HepG2 (cell line): ENCODE measurements at regions not wholly inside any gene's neighbourhood (a gene's known extent, or its start where the extent isn't known, plus 50 kb on each side); places are given as distances from the start of the nearest gene placed in this dataset.

ENCODE experiments used
- ATAC-seq: fragments of 200-7000 bp; cut with Tn5 transposase; 3 replicates; pipeline ENCODE4 v1.9.1; 2020; ENCODE audit warnings: mild to moderate bottlenecking, moderate library complexity
- BruUV-seq: library from RNA; stranded (reverse); fragments of 400-500 nt; replicated peaks from 2 replicates; lab custom pipeline; 2021; lab: Mats Ljungman, UMichigan
- CTCF ChIA-PET: fragments of 300-600 bp; formaldehyde crosslinking; extraction: SDS; loops from one replicate; lab custom pipeline; 2021; ENCODE audit warnings: low total read pairs, inconsistent platforms, low intra/inter-chr PET ratio; lab: Yijun Ruan, JAX
- POLR2A ChIA-PET: fragments of 350-600 bp; sonication (Branson Sonifier 250); formaldehyde crosslinking; loops from one replicate; lab custom pipeline; 2020; ENCODE audit warnings: antibody characterized with exemption, inconsistent platforms; lab: Yijun Ruan, JAX
- DNase-seq: peaks from one replicate; pipeline ENCODE4 v3.0.0-alpha.2; 2015; ENCODE audit warnings: low spot score
- FAIRE-seq: peaks from 3 replicates; lab custom pipeline; 2011; peaks lifted over from hg19 to GRCh38; lab: Jason Lieb, UNC
- H2AFZ ChIP-seq: one replicate; pipeline ENCODE4 v1.6.1; 2011; ENCODE audit warnings: low read length, inconsistent platforms
- H3K27ac ChIP-seq: fragments of 300-600 bp; 3 replicates; pipeline ENCODE4 v1.8.0; 2011; ENCODE audit warnings: mixed run types, mild to moderate bottlenecking, mixed read lengths, low read length, inconsistent platforms; ENCODE audit not compliant: insufficient read depth; ENCODE audit errors: extremely low read length
- H3K27me3 ChIP-seq, 2 experiments: fragments of 200-600 bp in 1 of 2; 2 replicates in 1 of 2; 3 replicates in 1 of 2; pipeline versions ENCODE4 v1.6.0 to v1.8.0; 2011; ENCODE audit warnings: low read length in 2 of 2, mild to moderate bottlenecking in 2 of 2, moderate library complexity in 2 of 2, inconsistent platforms in 1 of 2; ENCODE audit not compliant: insufficient read depth in 2 of 2, control insufficient read depth in 1 of 2
- H3K36me3 ChIP-seq, 2 experiments: fragments of 200-600 bp in 1 of 2; replicated peaks in 1 of 2; 2 replicates in 1 of 2; 3 replicates in 1 of 2; pipeline versions ENCODE4 v1.5.1 to v1.8.0; 2011; ENCODE audit warnings: low read length in 2 of 2, inconsistent platforms in 1 of 2; ENCODE audit not compliant: insufficient read depth in 2 of 2, control insufficient read depth in 1 of 2
- H3K4me1 ChIP-seq: 2 replicates; pipeline ENCODE4 v1.5.1; 2012; ENCODE audit warnings: low read length, inconsistent platforms; ENCODE audit not compliant: insufficient read depth
- H3K4me2 ChIP-seq: 2 replicates; pipeline ENCODE4 v1.6.0; 2011; ENCODE audit warnings: low read depth, low read length, inconsistent platforms
- H3K4me3 ChIP-seq, 3 experiments: fragments of 200-600 bp in 1 of 3; sonication (generic), shearing (Covaris generic) in 1 of 3; replicated peaks in 1 of 3; 2 replicates each; pipeline ENCODE4 v1.5.1; 2011 to 2016; ENCODE audit warnings: low read length in 3 of 3, inconsistent platforms in 2 of 3, low read depth in 2 of 3, mild to moderate bottlenecking in 2 of 3, control low read depth in 1 of 3, mixed read lengths in 1 of 3; ENCODE audit not compliant: insufficient read depth in 1 of 3
- H3K79me2 ChIP-seq: one replicate; pipeline ENCODE4 v1.6.1; 2011; ENCODE audit warnings: low read length, inconsistent platforms; ENCODE audit not compliant: insufficient read depth
- H3K9ac ChIP-seq: 2 replicates; pipeline ENCODE4 v1.6.0; 2011; ENCODE audit warnings: mild to moderate bottlenecking, low read depth, low read length, inconsistent platforms; ENCODE audit not compliant: insufficient read depth
- H3K9me3 ChIP-seq: 2 replicates; pipeline ENCODE4 v1.5.1; 2012; ENCODE audit warnings: mild to moderate bottlenecking, low read length
- H4K20me1 ChIP-seq: 2 replicates; pipeline ENCODE4 v1.6.0; 2011; ENCODE audit warnings: inconsistent platforms, mild to moderate bottlenecking, low read length, moderate library complexity; ENCODE audit not compliant: insufficient read depth
- ATF5 ChIP-seq: sonication (generic); formaldehyde crosslinking; IDR thresholded peaks from 2 replicates; pipeline ENCODE4 v1.4.0; 2020; ENCODE audit warnings: mild to moderate bottlenecking, low read depth, missing genetic modification reagents
- ATRX ChIP-seq: sonication (generic); formaldehyde crosslinking; IDR thresholded peaks from 2 replicates; pipeline ENCODE4 v1.4.0; 2020; ENCODE audit warnings: missing genetic modification reagents, borderline replicate concordance
- CENPT ChIP-seq: sonication (generic); formaldehyde crosslinking; IDR thresholded peaks from 2 replicates; pipeline ENCODE4 v1.8.0; 2022; ENCODE audit warnings: low read depth, mild to moderate bottlenecking, moderate library complexity, missing genetic modification reagents
- KDM2A ChIP-seq: sonication (generic); formaldehyde crosslinking; IDR thresholded peaks from 2 replicates; pipeline ENCODE4 v1.4.0; 2020; ENCODE audit warnings: low read depth, missing genetic modification reagents, borderline replicate concordance
- MTA1 ChIP-seq: sonication (generic); formaldehyde crosslinking; IDR thresholded peaks from 2 replicates; pipeline ENCODE4 v1.4.0; 2020; ENCODE audit warnings: missing genetic modification reagents, mild to moderate bottlenecking, borderline replicate concordance
- MYNN ChIP-seq: sonication (generic); formaldehyde crosslinking; IDR thresholded peaks from 2 replicates; pipeline ENCODE4 v1.4.0; 2020; ENCODE audit warnings: mild to moderate bottlenecking, low read depth, missing genetic modification reagents
- SALL1 ChIP-seq: sonication (generic); formaldehyde crosslinking; IDR thresholded peaks from 2 replicates; pipeline ENCODE4 v1.8.0; 2022; ENCODE audit warnings: mild to moderate bottlenecking, missing genetic modification reagents
- TSC22D2 ChIP-seq: sonication (generic); formaldehyde crosslinking; IDR thresholded peaks from 2 replicates; pipeline ENCODE4 v1.5.1; 2020; ENCODE audit warnings: missing genetic modification reagents, mild to moderate bottlenecking, borderline replicate concordance
- ZBTB38 ChIP-seq: sonication (generic); formaldehyde crosslinking; IDR thresholded peaks from 2 replicates; pipeline ENCODE4 v1.5.1; 2020; ENCODE audit warnings: mild to moderate bottlenecking, missing genetic modification reagents
- ZNF557 ChIP-seq: sonication (generic); formaldehyde crosslinking; IDR thresholded peaks from 2 replicates; pipeline ENCODE4 v1.4.0; 2020; ENCODE audit warnings: missing genetic modification reagents
- ZNF629 ChIP-seq: sonication (generic); formaldehyde crosslinking; conservative IDR thresholded peaks from 2 replicates; pipeline ENCODE4 v1.5.0; 2020; ENCODE audit warnings: missing genetic modification reagents
- WGBS: methylation state at CpG from one replicate; pipeline ENCODE4 v1.1.6; 2017; ENCODE audit warnings: low lambda C conversion rate; 5-methylcytosine and 5-hydroxymethylcytosine counted together
- in situ Hi-C: cut with HindIII; loops from 2 replicates; pipeline ENCODE4 v1.10.0; 2017; ENCODE audit warnings: low pct_unique_long_range_greater_than_20kb; ENCODE audit not compliant: extremely low pct_ligation_motif_present
- intact Hi-C: fragments of 100-400 bp; cut with micrococcal nuclease; formaldehyde crosslinking; loops from one replicate; pipeline ENCODE4 v1.10.0; 2022; ENCODE audit not compliant: unreplicated experiment
- TF ChIP-seq, protein P1 (sequence below): sonication (generic); formaldehyde crosslinking; IDR thresholded peaks from 2 replicates; pipeline ENCODE4 v1.9.0; 2022; ENCODE audit warnings: low read depth, missing genetic modification reagents
- TF ChIP-seq, protein P2 (sequence below): IDR thresholded peaks from 2 replicates; pipeline ENCODE4 v1.6.1; 2012; ENCODE audit warnings: low read depth, low read length, improper control_type of control experiment

DNA sequence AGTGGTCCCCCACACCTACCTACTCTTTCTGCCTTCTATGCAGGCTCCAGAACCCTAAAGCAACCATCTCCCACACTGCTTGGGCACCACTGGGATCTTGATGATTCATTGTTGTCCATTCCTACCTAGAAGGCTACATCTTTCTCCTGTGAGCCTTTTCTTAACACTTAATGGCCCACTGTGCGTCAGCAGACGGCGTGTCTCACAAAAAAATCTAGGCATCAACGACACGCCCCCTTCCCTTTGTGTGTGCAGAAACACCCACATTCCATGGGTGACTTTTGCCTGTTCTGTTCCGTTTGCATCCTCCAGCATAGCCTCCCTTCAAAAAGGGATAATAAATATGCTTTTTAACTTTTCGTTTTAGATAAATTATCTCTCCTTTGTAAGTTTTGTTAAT lies 99.7 kb upstream of the CYRIA start:
- in situ Hi-C loops, result no loop called here
- CTCF ChIA-PET, result no interaction called here

More for the DNA sequence above, 99.7 kb upstream of the CYRIA start:
- no peaks in the 10 kb centered on the region for H4K20me1 ChIP-seq
- POLR2A ChIA-PET, result no interaction called here
- no peaks in the 10 kb centered on the region for H3K79me2 ChIP-seq
- TF ChIP-seq MTA1 (CRISPR knock-in tag), result no peak
- no peak for TF ChIP-seq SALL1 (CRISPR knock-in tag)
- no peak for TF ChIP-seq ATF5 (CRISPR knock-in tag)
- no peak for TF ChIP-seq ZNF629 (CRISPR knock-in tag)
- no peak for TF ChIP-seq KDM2A (CRISPR knock-in tag)
- TF ChIP-seq CENPT (CRISPR knock-in tag), result no peak
- no peak for TF ChIP-seq ZBTB38 (CRISPR knock-in tag)
- TF ChIP-seq MYNN, result no peak
- TF ChIP-seq, protein P1, sequence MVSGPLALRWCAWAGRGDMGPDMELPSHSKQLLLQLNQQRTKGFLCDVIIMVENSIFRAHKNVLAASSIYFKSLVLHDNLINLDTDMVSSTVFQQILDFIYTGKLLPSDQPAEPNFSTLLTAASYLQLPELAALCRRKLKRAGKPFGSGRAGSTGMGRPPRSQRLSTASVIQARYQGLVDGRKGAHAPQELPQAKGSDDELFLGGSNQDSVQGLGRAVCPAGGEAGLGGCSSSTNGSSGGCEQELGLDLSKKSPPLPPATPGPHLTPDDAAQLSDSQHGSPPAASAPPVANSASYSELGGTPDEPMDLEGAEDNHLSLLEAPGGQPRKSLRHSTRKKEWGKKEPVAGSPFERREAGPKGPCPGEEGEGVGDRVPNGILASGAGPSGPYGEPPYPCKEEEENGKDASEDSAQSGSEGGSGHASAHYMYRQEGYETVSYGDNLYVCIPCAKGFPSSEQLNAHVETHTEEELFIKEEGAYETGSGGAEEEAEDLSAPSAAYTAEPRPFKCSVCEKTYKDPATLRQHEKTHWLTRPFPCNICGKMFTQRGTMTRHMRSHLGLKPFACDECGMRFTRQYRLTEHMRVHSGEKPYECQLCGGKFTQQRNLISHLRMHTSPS (CRISPR knock-in tag), result no peak
- no peak for TF ChIP-seq ATRX
- TF ChIP-seq, protein P2, sequence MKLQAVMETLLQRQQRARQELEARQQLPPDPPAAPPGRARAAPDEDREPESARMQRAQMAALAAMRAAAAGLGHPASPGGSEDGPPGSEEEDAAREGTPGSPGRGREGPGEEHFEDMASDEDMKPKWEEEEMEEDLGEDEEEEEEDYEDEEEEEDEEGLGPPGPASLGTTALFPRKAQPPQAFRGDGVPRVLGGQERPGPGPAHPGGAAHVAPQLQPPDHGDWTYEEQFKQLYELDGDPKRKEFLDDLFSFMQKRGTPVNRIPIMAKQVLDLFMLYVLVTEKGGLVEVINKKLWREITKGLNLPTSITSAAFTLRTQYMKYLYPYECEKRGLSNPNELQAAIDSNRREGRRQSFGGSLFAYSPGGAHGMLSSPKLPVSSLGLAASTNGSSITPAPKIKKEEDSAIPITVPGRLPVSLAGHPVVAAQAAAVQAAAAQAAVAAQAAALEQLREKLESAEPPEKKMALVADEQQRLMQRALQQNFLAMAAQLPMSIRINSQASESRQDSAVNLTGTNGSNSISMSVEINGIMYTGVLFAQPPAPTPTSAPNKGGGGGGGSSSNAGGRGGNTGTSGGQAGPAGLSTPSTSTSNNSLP, result no peak
- no peak for TF ChIP-seq ZNF557 (CRISPR knock-in tag)
- no peak for TF ChIP-seq TSC22D2 (CRISPR knock-in tag)
- H3K36me3 ChIP-seq, result no peaks in the 10 kb centered on the region
- H3K27me3 ChIP-seq, result no peaks in the 10 kb centered on the region
- no TSS peak for BruUV-seq
- no peaks in the 10 kb centered on the region for H3K9me3 ChIP-seq
- FAIRE-seq, result no peak
- H3K4me3 ChIP-seq, result no peak overlapping the region
- no peak overlapping the region for H2AFZ ChIP-seq
- no peak overlapping the region for H3K27ac ChIP-seq
- no peak for DNase-seq
- 9% methylated on average over 7 of the region's 7 CpGs for WGBS
- intact Hi-C loops, result no loop called here
- H3K4me1 ChIP-seq, result 0 out of 2 replicates have a peak, but pooled peaks cover 6% of the 10 kb centered on the region
- H3K4me2 ChIP-seq, result no peak overlapping the region
- H3K9ac ChIP-seq, result no peak overlapping the region
- no peak for ATAC-seq
